NCI-H2227 (cell line): ENCODE measurements at regions not wholly inside any gene's neighbourhood (a gene's known extent, or its start where the extent isn't known, plus 50 kb on each side); places are given as distances from the start of the nearest gene placed in this dataset.

ENCODE experiments used
- DNase-seq: peaks from one replicate; lab custom pipeline; 2025; ENCODE audit not compliant: unreplicated experiment; lab: John Stamatoyannopoulos, UW

DNA sequence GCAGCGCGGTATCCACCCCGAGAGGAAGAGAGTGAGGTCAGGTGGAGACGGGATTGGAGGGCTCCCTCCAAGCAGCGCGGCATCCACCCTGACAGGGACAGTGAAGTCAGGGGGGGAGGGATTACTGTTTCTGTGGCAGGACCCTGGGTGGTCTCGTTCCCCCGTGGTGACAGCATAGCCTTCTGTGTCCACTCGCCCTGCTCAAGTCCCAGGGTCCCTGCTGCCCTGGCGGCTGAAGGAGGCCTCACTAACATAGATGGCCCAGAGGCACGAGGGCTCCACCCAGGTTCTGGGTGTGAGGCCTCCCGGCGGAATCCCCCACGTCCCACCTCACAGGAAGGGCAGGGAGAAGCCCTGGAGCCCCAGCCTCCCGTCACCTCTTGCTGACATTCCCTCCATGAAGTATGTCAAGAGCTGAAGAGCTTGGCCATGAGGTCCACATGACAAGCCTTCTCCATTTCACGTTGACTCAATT, 636.1 kb downstream of the BRD1 start:
- no peak for DNase-seq

DNA sequence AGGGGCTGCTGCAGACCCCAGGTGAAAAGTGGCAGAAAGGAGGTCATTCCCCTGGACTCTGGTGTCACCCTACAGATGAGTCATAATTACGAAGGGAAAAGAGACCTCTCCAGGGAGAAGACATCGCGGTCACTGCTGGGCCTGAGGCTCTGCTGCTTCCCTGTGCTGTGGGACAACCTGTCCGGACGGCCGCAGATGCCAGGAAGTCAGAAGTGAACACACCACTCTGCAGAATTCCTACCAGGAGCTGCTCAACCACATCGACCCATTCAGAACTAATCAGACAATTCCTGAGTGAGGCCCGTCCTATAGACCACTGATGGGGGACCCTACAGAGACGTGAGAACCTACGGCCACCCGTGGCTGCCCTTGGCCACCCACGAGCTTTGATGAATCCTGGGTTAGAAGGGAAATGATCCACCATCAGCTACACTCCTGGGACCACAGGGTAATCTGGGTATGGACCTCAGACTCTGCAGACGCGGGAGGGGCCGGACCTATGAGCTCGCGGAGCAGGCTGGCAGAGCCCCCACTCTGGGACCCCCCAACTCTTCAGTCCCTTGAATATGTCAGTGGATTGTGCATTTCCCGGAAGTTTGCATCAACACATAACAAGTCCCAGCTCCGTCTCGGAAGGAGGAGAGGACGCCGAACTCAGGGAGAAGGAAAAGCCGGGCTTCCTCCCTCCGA, 636.7 kb downstream of the BRD1 start:
- no peak for DNase-seq

- no peak for DNase-seq
Observed at GRCh38 chr22:49189871-49190270, 637.8 kb downstream of the BRD1 start.

- DNase-seq, result no peak
Observed at GRCh38 chr22:49188591-49188990, 639.1 kb downstream of the BRD1 start.

DNA sequence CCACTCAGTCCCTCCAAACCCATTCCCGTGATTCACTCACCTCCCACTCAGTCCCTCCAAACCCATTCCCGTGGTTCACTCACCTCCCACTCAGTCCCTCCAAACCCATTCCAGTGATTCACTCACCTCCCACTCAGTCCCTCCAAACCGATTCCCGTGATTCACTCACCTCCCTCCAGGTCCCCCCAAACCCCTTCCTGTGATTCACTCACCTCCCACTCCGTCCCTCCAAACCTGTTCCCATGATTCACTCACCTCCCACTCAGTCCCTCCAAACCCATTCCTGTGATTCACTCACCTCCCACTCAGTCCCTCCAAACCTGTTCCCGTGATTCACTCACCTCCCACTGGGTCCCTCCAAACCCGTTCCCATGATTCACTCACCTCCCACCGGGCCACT, 639.6 kb downstream of the BRD1 start:
- no peak for DNase-seq

GRCh38 chr22:49186762-49187161, 640.9 kb downstream of the BRD1 start:
- no peak for DNase-seq

GRCh38 chr22:49186293-49186692, 641.4 kb downstream of the BRD1 start:
- no peak for DNase-seq

GRCh38 chr22:49185312-49185969, 642.2 kb downstream of the BRD1 start:
- no peak for DNase-seq

- DNase-seq, result no peak
Observed at GRCh38 chr22:49184736-49185135, 642.9 kb downstream of the BRD1 start.

DNA sequence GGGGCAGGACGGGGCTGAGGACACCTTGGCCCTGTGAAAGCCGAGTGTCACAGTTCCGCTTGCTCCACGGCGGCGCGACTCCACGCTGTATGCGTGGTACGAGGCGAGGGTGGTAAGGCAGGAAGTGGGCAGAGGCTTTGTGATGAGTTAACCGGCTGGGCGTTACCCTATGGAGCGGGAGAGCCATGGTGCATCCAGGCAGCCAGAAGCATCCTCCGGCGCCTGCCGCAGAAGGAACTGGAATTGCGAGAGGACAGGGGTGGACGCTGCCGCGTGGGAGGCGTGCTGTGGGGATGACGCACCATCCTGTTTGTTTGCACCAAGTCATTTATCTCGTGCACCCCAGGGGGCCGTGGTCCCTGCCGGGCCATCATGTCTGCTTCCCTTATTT, 643.9 kb downstream of the BRD1 start:
- no peak for DNase-seq

GRCh38 chr22:49183208-49183825, 644.4 kb downstream of the BRD1 start:
- no peak for DNase-seq

DNA sequence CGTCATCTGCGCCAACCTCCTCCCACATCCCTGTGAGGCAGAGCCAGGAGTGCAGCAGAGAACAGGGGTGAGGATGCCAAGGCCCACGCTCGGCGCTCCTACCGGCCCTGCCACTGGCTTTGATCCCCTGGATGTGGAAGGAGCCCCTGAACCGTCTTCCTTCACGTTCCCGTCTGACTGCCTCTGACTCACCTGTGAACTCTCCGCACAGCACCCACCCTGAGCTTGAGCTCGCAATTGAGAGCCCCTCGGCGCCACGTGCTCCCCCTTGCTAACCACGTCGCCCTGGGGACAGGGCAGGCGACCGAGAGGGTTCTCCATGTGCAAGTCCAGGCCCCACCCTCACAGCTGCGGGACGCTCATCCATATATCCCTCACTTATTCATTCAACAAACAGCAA, 645.3 kb downstream of the BRD1 start:
- no peak for DNase-seq

DNA sequence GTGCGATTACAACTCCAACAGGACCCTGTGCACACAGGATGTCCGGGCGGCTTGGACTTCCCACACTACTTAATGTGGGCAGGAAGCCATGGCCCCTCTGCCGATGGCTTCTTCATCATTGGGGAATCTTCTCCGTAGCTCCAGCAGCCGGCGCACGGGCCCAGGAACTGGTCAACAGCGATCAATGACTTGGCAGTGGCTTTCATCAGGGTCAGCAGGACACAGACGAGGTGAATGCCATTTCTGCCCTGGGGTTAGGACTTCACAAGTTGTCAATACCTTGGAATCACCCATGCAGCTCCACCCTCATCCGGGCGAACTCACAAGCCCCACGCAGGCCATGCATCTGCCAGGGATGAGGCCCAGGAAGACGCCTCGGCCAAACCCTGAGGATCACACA, 645.7 kb downstream of the BRD1 start:
- DNase-seq, result no peak

- no peak for DNase-seq
Observed at GRCh38 chr22:49181431-49181830, 646.2 kb downstream of the BRD1 start.

DNA sequence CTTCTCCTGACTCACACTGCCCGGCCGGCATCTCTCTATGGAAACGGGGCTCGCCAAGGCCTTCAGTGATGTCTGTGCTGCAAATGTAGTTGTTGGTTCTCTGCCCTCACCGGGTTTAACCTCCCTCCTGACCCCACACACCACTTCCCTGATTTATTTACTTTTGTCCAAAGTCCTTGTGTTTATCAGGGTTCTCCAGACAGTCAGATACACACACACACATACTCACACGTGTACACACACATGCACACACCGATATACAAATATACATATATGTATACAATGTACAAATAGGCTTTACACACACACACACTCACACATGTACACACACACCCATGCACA, 647.0 kb downstream of the BRD1 start:
- no peak for DNase-seq

DNA sequence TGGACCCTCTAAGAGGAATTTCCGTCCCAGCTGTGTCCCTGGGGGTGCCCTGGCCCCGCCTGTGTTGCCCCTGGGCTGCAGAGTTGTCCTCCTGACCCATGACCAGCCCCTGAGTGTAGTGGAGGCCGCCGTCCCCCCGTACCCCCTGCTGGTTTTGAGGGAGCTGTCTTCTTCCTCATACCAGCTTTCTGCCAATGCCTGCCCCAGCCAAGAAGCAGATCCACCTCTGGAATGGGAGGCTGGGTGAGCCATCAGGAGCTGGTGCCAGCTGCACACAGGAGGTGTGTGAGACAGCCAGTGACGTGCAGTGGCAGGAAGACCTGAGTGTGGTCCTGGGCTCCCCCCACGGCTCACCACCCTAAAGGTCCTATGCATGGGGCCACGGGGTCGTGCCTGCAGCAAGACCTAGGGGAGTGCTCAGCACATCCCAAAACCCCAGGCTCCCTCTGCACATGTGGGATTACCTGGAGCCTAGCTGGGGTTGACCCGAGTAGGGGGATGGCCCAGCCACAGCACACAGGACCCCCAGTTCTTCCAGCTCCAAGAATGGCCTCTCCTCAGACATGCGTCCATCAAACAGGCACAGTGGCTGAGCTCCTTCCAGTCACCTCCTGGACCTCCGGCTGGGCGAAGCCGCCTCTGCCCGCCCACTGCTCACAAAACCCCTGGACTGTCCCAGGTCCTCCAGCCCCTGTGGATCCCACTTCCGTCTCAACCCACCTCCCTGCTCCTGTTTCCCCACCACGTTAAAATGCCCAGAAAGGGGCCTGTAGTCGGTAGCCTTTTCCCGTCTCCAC, 647.6 kb downstream of the BRD1 start:
- DNase-seq, result no peak

DNA sequence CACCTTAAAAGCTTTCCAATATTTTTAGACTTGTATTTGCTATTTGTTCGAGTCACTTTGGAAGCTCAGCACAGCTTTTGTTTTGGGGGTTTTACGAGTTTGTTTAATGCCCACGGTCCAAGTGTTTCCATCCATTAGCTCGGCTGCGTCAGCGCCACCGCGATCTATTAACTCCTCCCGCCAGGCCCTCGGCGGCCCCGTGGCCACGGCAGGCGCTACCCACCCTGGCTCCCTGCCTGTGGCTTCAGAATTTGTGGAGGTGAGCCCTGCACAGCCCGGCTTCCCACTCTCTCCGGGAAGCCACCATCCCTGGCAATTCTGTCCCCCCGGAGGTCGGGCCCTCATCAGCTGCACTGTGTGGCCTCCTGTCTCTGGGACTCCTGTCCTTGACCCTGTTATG, 648.5 kb downstream of the BRD1 start:
- DNase-seq, result no peak

- DNase-seq, result no peak
Observed at GRCh38 chr22:49178246-49179005, 649.2 kb downstream of the BRD1 start.

- no peak for DNase-seq
Observed at GRCh38 chr22:49177666-49178065, 650.0 kb downstream of the BRD1 start.

DNA sequence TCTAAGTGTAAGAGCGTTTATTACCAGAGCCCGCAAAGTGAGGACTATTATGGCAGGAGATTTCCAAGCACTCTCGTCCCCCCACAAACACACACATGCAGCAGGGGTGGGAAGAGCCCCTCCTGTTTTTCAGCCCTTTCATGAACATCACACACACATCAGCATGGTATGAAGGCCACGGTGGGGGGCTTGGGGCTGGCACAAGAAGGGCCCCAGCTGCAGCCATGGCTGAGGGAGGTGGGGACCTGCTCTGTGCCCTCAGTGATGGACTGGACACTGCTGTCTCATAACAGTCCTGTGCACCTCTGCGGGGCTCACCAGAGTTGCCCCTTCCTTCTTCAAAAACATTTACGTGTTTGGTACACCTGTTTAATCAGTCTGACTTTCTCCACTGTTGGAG, 650.7 kb downstream of the BRD1 start:
- no peak for DNase-seq

DNA sequence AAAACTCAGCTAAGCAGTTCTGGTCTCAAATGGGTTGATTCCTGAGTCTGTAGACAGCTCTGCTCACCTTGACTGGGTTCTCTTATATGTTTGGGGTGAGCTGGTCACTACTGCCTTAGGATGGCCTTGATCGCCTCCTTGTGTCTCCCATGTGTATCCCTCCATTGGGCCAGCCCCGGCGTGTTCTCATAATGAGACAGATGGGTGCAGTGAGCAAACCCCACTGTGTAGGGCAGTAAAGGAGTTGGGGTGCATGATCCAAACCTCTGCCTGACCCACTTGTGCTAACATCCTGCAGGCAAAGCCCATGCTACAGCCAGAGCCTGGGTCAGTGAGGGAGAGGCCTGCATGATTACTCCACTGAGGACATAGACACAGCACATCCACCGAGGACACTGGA, 657.6 kb downstream of the BRD1 start:
- no peak for DNase-seq
